Mesodermal cell (in vitro differentiated cells): ENCODE measurements at regions not wholly inside any gene's neighbourhood (a gene's known extent, or its start where the extent isn't known, plus 50 kb on each side); places are given as distances from the start of the nearest gene placed in this dataset.

Experiments
- H3K27ac ChIP-seq: 2 replicates; pipeline ENCODE4 v1.7.0; 2013; ENCODE audit warnings: mild to moderate bottlenecking, low read depth, low read length, moderate library complexity; ENCODE audit not compliant: severe bottlenecking
- H3K36me3 ChIP-seq: 2 replicates; pipeline ENCODE4 v1.7.1; 2013; ENCODE audit warnings: mild to moderate bottlenecking, low read length, moderate library complexity; ENCODE audit not compliant: control insufficient read depth, insufficient read depth
- H3K4me1 ChIP-seq: one replicate; pipeline ENCODE4 v1.7.1; 2013; ENCODE audit warnings: mild to moderate bottlenecking, low read length; ENCODE audit not compliant: insufficient read depth, control insufficient read depth, poor library complexity, severe bottlenecking
- H3K4me3 ChIP-seq: 2 replicates; pipeline ENCODE4 v1.7.0; 2013; ENCODE audit warnings: low read length, control low read depth, mild to moderate bottlenecking; ENCODE audit not compliant: insufficient read depth, poor library complexity, severe bottlenecking; ENCODE audit errors: extremely low read depth
- H3K9me3 ChIP-seq: 2 replicates; pipeline ENCODE4 v1.7.1; 2013; ENCODE audit warnings: mild to moderate bottlenecking, low read length, moderate library complexity; ENCODE audit not compliant: control insufficient read depth
- WGBS, 2 experiments: methylation state at CpG; one replicate each; pipeline ENCODE4 v1.1.5; 2013; ENCODE audit warnings: missing lambda C conversion rate in 2 of 2; ENCODE audit not compliant: insufficient coverage in 2 of 2; 5-methylcytosine and 5-hydroxymethylcytosine counted together

GRCh38 chr14:98112194-98112780 lies 1159.7 kb downstream of the BCL11B start:
- Histone ChIP-seq H3K9me3 (no peaks in the 10 kb centered on the region), H3K27ac (no peak overlapping the region), H3K4me3 (no peak overlapping the region), H3K4me1 (no peaks in the 10 kb centered on the region), H3K36me3 (no peaks in the 10 kb centered on the region)
- WGBS, 2 experiments = 76 to 83% methylated on average over 4 to 5 of the region's 5 CpGs

GRCh38 chr14:98114122-98114895 lies 1157.7 kb downstream of the BCL11B start:
- no peak overlapping the region for H3K4me3 ChIP-seq
- no peak overlapping the region for H3K27ac ChIP-seq
- H3K4me1 ChIP-seq = no peaks in the 10 kb centered on the region
- H3K9me3 ChIP-seq = no peaks in the 10 kb centered on the region
- H3K36me3 ChIP-seq = no peaks in the 10 kb centered on the region
- WGBS, 2 experiments = no CpG with 5 or more reads among the region's 3 CpGs

- Histone ChIP-seq H3K9me3 (no peaks in the 10 kb centered on the region), H3K4me3 (no peak overlapping the region), H3K27ac (no peak overlapping the region), H3K36me3 (no peaks in the 10 kb centered on the region), H3K4me1 (no peaks in the 10 kb centered on the region)
- WGBS, 2 experiments = no CpG with 5 or more reads among the region's 1 CpG
Observed at GRCh38 chr14:98114946-98115345, 1157.1 kb downstream of the BCL11B start.

- Histone ChIP-seq H3K4me1 (no peaks in the 10 kb centered on the region), H3K9me3 (no peaks in the 10 kb centered on the region), H3K36me3 (no peaks in the 10 kb centered on the region), H3K4me3 (no peak overlapping the region), H3K27ac (no peak overlapping the region)
Observed at GRCh38 chr14:98118749-98119148, 1153.2 kb downstream of the BCL11B start.

GRCh38 chr14:98119739-98120138 lies 1152.3 kb downstream of the BCL11B start:
- 76 to 79% methylated on average over 3 of the region's 4 CpGs for WGBS, 2 experiments
- no peaks in the 10 kb centered on the region for H3K36me3 ChIP-seq
- no peak overlapping the region for H3K27ac ChIP-seq
- H3K4me1 ChIP-seq = no peaks in the 10 kb centered on the region
- H3K4me3 ChIP-seq = no peak overlapping the region
- no peaks in the 10 kb centered on the region for H3K9me3 ChIP-seq

- no peaks in the 10 kb centered on the region for H3K4me1 ChIP-seq
- H3K36me3 ChIP-seq = no peaks in the 10 kb centered on the region
- H3K27ac ChIP-seq = no peak overlapping the region
- no peaks in the 10 kb centered on the region for H3K9me3 ChIP-seq
- 86 to 98% methylated on average over 6 of the region's 6 CpGs for WGBS, 2 experiments
- H3K4me3 ChIP-seq = no peak overlapping the region
Observed at GRCh38 chr14:98120831-98121464, 1151.0 kb downstream of the BCL11B start.

- 90 to 100% methylated on average over 1 to 3 of the region's 4 CpGs for WGBS, 2 experiments
- Histone ChIP-seq H3K4me3 (no peak overlapping the region), H3K27ac (no peak overlapping the region)
Observed at GRCh38 chr14:98122527-98122926, 1149.5 kb downstream of the BCL11B start.

GRCh38 chr14:98130691-98131090 lies 1141.3 kb downstream of the BCL11B start:
- Histone ChIP-seq H3K36me3 (no peaks in the 10 kb centered on the region), H3K27ac (no peak overlapping the region), H3K4me1 (no peaks in the 10 kb centered on the region), H3K9me3 (no peaks in the 10 kb centered on the region), H3K4me3 (no peak overlapping the region)
- 88 to 100% methylated on average over 1 of the region's 2 CpGs for WGBS, 2 experiments

More at GRCh38 chr14:98122527-98122926, 1149.5 kb downstream of the BCL11B start:
- Histone ChIP-seq H3K36me3 (no peaks in the 10 kb centered on the region), H3K4me1 (no peaks in the 10 kb centered on the region), H3K9me3 (no peaks in the 10 kb centered on the region)

GRCh38 chr14:98131406-98131805 lies 1140.6 kb downstream of the BCL11B start:
- Histone ChIP-seq H3K27ac (no peak overlapping the region), H3K4me3 (no peak overlapping the region), H3K36me3 (no peaks in the 10 kb centered on the region), H3K4me1 (no peaks in the 10 kb centered on the region), H3K9me3 (no peaks in the 10 kb centered on the region)
- no CpG with 5 or more reads among the region's 1 CpG for WGBS, 2 experiments

GRCh38 chr14:98133806-98134205 lies 1138.2 kb downstream of the BCL11B start:
- WGBS, 2 experiments = 100% methylated on average over 1 to 2 of the region's 4 CpGs
- Histone ChIP-seq H3K4me3 (no peak overlapping the region), H3K9me3 (no peaks in the 10 kb centered on the region), H3K27ac (no peak overlapping the region), H3K36me3 (no peaks in the 10 kb centered on the region), H3K4me1 (peaks cover 4% of the 10 kb centered on the region)
